KG1 (cell line): ENCODE measurements at regions not wholly inside any gene's neighbourhood (a gene's known extent, or its start where the extent isn't known, plus 50 kb on each side); places are given as distances from the start of the nearest gene placed in this dataset.
"Not testable (repeated sequence)": the region's sequence is repeated elsewhere in the genome, so short reads cannot be mapped to it uniquely, and the experiment has no call there.

Source experiments
- DNase-seq: peaks from one replicate; lab custom pipeline; 2025; lab: John Stamatoyannopoulos, UW

- DNase-seq = no peak
Measured at GRCh38 chr10:23754941-23755340, 316.1 kb downstream of the OTUD1 start.

DNA sequence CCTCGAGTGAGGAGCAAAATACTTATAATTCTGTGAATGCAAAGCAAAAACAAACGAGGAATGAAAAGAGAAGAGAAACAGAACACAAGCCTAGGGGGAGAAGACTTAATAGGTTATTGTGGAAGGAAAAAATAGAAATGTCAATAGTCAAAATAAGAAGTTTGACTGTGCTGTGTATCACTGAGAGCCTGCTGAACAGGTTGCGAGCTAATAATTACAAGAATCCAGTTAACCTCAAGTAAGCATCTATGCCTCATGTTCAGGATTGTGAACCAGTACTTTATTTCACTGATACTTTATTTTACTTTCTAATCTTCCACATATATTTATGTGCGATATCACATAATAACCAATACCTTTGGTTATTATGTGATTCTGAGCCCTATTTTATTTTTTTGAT is 316.7 kb downstream of the OTUD1 start:
- DNase-seq = no peak

DNA sequence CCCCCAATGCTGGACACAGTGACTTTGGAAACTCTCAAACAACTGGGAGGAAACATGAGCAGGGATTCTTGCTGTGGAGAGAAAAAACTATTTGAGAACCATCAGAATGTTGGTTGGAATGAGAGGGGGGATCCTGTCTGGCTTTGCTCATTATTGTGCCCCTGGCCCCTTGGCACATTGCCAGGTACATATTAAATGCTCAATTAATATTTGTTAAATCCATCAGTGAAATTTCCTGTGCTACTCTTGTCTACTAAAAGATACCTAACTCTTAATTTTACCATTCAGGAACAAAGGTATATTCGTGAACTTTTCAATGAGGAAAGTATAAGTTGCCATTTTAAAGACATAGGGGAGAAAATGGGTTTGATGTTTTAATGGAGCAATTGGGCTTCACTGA is 329.4 kb downstream of the OTUD1 start:
- no peak for DNase-seq

DNA sequence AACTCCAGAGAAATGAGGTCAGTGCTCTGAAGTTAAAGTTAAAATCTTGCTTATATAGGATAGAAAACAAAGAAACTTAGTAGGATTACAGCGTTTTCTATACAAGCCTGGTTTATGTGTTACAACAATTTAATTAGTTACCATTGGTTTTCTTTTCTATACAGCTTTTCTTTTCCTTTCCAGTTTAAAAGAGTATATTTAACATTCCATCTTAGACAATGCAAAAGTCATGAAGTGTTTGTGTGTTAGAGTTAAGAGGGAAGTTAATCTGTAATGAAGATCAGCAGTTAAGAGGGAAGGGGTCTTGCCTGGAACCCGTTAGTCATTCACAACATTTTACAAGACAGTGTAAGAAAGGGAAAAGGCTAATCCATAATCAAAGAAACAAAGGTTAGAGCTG is 338.3 kb downstream of the OTUD1 start:
- DNase-seq = no peak

DNA sequence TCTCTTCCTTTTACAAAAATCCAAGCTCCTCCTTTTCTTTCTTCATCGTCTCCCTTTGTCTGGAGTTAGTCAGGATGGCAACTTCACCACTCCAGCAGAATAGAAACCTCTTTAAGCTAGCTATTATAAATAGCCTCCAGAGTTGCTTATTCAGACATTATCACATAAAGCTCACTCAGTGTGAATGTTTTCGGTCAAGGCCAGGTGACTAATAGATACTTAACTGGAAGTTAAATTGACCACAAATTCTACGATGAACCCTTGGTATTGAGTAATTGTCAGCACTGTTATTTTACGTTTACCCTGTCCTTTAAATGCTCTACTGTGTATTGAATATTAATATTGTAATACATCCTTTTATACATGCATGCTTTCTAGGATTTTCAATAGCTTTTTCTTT is 340.4 kb downstream of the OTUD1 start:
- DNase-seq = no peak

DNA sequence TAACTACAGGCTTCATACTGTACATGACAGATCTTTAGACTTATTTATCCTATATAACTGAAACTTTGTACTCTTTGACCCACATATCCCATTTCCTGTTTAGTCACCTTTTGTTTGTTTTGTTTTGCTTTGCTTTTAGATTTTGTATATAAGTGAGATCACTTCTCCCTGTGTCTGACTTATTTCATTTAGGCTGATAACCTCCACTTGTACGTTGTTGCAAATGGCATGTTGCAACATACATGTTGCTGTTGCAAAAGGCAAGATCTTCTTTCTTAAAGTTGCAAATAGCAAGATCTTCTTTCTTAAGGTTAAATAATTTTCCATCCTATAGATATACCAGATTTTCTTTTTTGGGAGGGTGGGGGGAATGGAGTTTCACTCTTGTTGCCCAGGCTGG is 341.5 kb downstream of the OTUD1 start:
- DNase-seq = no peak

DNA sequence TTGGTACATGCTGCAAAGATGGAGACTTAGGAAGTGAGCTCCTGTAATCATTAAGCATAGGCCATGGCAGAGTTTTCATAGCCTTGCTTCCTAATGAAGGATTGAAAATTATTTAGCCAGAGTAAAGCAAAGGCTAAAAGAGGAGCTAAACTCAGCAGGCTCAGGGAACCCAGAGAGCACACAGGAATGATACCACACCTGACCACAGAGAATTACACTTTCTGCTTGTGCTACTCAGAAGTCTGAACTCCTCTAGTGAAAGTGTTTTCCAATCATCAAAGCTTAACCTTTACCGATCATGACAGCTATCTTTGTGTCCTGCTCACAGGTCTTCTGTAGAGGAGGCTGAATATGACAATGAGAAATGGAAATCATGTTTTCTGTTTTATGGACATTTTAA is 347.7 kb downstream of the OTUD1 start:
- no peak for DNase-seq

DNA sequence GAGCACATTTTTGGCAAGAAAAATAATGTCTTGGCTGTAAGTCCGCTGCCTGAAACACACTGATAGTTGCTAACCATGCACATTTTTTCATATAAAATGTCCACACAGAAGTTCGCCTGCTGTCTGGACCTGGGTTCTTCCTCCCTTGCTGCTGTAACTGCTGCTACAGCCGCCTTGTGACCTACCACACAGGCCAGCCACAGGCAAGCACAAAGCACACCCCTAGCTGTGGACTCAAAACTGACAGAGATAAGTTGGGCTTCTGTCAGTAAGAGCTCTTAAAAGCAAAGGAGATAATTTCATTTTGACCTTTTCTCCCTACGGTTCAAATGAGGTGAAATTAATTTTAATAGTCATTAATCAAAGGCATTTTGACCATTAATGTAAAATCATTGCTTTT is 354.7 kb downstream of the OTUD1 start:
- DNase-seq = no peak

- peak; percentile 51 for DNase-seq
Measured at GRCh38 chr10:23797452-23797851, 358.6 kb downstream of the OTUD1 start.

GRCh38 chr10:23804125-23804524 is 365.2 kb downstream of the OTUD1 start:
- no peak for DNase-seq

DNA sequence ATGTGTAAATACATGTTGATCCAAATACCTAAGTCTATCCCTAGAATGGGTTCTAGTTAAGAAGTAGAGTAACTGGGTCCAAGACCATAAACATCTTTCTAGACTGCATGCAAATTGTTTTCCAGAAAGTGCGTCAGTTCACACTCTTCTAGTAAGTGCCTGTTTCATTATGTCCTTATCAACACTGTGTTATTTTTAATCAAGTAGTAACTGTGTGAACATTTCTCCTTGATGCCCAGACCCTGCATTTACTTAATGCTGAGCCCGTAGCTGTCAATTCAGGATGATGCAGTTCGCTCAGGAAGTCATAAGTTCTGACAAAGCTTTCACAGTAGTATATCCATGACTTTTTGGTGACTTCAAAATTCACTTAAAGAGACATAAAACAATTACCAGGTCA is 374.8 kb downstream of the OTUD1 start:
- no peak for DNase-seq

DNA sequence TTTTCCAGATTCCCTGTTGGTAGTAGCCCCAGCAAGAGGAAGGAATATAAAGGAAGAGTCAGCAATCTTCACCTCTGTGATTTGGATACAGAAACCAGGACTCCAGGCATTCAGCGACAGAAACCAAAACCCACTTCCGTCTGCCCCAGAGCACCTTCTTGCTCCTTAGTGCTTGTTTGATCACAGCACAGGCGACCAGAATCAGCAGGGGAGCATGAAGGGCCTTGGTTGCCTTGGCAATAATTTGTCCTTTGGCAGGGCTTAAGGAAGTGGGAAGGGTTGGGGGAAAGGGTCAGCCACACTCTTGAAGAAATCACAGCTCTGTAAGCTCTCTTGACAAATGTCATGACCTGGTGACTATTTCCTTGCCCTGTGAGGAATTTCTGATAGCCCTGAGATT is 379.6 kb downstream of the OTUD1 start:
- no peak for DNase-seq

- no peak for DNase-seq
Measured at GRCh38 chr10:23820792-23821191, 381.9 kb downstream of the OTUD1 start.

GRCh38 chr10:23824822-23825221 is 384.1 kb upstream of the KIAA1217 start:
- DNase-seq = no peak

GRCh38 chr10:23826421-23826820 is 382.5 kb upstream of the KIAA1217 start:
- DNase-seq = no peak

DNA sequence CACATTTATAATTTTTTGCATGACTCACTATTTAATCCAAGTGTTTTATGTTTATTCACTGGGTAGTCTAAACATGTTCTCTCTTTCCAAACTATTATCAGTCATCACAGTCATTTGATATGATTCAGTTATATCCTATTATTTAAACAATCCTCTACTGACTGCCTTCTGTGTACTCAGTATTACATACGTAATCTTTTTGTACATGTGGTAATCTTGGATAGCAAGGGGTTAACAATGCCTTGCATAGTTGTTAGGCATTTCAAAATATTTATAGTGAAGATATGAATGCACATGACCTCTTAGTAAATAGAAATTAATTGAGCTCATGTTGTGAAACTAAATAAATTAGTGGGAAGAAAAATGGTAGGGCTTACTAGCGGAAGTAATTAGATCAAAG is 379.4 kb upstream of the KIAA1217 start:
- no peak for DNase-seq

GRCh38 chr10:23834091-23834490 is 374.8 kb upstream of the KIAA1217 start:
- DNase-seq = no peak

- DNase-seq = no peak
Measured at GRCh38 chr10:23850631-23851030, 358.3 kb upstream of the KIAA1217 start.

DNA sequence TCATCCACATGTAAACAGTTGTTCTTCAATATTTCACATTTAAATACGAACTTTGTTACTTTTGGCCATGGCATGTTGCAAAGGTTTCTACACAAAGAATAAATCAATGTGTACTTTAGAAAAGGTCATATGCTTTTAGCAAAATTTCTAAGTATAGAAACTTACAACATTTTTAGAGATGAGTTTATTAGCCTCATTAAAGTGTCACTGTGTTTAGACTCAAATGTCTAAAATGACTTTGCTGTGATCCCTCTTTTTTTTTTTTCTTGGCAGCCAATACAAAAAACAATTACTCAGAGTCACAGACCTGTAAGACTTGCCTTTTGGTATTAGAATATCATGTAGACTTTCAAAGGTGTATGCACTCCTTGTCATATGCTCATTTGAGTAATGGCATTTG is 349.3 kb upstream of the KIAA1217 start:
- no peak for DNase-seq

- DNase-seq = no peak
Measured at GRCh38 chr10:23864631-23865147, 344.2 kb upstream of the KIAA1217 start.

GRCh38 chr10:23866985-23867384 is 342.0 kb upstream of the KIAA1217 start:
- not testable (repeated sequence) for DNase-seq

- DNase-seq = no peak
Measured at GRCh38 chr10:23868121-23868520, 340.8 kb upstream of the KIAA1217 start.

GRCh38 chr10:23869548-23869947 is 339.4 kb upstream of the KIAA1217 start:
- DNase-seq = no peak

DNA sequence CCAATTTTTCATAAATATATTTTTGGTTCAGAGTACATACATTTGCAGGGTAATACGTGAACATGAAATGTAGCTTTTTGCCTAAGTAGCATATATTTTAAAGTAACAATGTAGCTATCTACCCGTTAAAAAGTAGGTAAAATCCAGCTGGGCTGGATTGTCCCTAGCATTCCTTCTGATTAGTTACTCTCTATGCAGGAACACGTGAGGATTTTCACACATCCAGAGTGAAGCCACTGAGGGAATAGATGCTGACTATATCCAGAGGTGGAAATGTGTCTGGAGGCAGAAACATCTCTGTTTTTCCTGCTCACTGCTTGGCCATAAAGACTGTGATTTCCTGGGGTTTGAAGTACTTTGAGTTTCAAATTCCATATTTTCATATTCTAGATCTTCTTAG is 338.9 kb upstream of the KIAA1217 start:
- no peak for DNase-seq
